RWPE1 (cell line): ENCODE measurements at regions not wholly inside any gene's neighbourhood (a gene's known extent, or its start where the extent isn't known, plus 50 kb on each side); places are given as distances from the start of the nearest gene placed in this dataset.

Source experiments
- CTCF ChIA-PET: fragments of 350-600 bp; sonication (Branson Sonifier 250); formaldehyde crosslinking; extraction: SDS; loops from one replicate; lab custom pipeline; 2021; lab: Yijun Ruan, JAX
- POLR2A ChIA-PET: fragments of 400-600 bp; formaldehyde crosslinking; extraction: SDS; loops from one replicate; lab custom pipeline; 2020; ENCODE audit warnings: antibody characterized with exemption; ENCODE audit not compliant: low non-redundant PET; lab: Yijun Ruan, JAX
- DNase-seq: peaks from one replicate; pipeline ENCODE4 v3.0.0; 2012; ENCODE audit warnings: low spot score
- H3K27ac ChIP-seq: fragments of 450-650 bp; 2 replicates; pipeline ENCODE4 v1.5.1; 2017
- TF ChIP-seq, protein P1 (sequence below): fragments of 450-650 bp; conservative IDR thresholded peaks from 2 replicates; pipeline ENCODE4 v1.5.1; 2017; ENCODE audit warnings: low read depth, mild to moderate bottlenecking

DNA sequence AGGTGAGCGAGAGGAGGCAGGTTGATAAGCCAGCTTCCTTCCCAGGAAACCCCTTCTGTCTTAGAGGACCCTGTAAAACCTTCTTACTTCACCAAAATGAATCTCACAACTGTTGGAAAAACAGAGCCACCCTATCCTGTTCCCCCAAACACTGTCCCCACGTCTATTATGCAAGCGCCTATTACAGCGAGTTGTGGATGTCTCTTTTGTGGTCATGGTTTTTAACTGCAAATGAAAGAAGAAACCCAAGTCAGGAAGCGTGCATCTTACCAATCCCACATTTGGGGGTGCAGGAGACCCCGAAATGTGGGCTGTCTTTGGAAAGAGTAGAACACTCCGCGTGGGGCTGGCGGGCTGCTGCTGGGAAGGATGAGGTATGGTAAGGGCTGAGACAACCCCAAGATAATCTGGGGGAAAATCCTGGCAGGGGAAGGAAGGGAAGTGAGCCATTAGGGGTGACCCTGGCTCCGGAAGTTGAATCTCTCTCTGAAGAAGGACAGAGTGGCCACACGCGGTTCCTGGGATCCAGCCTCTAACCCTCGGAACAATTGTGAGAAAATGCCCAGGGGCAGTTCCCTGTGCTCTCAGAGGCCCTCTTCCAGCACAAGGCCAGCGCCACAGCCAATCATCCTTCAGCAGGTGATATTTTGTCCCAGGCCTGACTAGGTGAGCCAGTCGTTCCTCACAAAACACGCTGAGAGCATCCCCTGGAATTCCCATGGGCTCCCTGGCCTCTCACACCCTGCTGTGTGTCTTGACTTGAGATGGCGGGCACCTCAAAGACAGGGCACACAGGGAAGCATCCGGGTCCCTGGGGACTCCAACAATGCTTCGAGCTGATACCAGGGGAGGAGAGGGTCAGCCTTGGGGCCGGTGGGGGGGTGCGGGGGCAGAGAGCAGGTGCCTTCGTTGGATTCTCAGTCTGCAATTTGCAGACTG is 168.5 kb upstream of the IRF2BP2 start:
- TF ChIP-seq, protein P1, sequence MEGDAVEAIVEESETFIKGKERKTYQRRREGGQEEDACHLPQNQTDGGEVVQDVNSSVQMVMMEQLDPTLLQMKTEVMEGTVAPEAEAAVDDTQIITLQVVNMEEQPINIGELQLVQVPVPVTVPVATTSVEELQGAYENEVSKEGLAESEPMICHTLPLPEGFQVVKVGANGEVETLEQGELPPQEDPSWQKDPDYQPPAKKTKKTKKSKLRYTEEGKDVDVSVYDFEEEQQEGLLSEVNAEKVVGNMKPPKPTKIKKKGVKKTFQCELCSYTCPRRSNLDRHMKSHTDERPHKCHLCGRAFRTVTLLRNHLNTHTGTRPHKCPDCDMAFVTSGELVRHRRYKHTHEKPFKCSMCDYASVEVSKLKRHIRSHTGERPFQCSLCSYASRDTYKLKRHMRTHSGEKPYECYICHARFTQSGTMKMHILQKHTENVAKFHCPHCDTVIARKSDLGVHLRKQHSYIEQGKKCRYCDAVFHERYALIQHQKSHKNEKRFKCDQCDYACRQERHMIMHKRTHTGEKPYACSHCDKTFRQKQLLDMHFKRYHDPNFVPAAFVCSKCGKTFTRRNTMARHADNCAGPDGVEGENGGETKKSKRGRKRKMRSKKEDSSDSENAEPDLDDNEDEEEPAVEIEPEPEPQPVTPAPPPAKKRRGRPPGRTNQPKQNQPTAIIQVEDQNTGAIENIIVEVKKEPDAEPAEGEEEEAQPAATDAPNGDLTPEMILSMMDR, result no peak
- H3K27ac ChIP-seq, result no peak overlapping the region
- no peak for DNase-seq
- POLR2A ChIA-PET, result no interaction called here
- CTCF ChIA-PET, result no interaction called here

- no peak overlapping the region for H3K27ac ChIP-seq
- TF ChIP-seq, protein P1, result no peak
- DNase-seq, result no peak
- ChIA-PET POLR2A (no interaction called here), CTCF (no interaction called here)
These were observed 167.9 kb upstream of the IRF2BP2 start for GRCh38 chr1:234777856-234778220.

- TF ChIP-seq, protein P1, result no peak
- no peak for DNase-seq
- CTCF ChIA-PET, result no interaction called here
- no peak overlapping the region for H3K27ac ChIP-seq
- POLR2A ChIA-PET, result no interaction called here
These were observed 167.2 kb upstream of the IRF2BP2 start for GRCh38 chr1:234776876-234777855.

DNA sequence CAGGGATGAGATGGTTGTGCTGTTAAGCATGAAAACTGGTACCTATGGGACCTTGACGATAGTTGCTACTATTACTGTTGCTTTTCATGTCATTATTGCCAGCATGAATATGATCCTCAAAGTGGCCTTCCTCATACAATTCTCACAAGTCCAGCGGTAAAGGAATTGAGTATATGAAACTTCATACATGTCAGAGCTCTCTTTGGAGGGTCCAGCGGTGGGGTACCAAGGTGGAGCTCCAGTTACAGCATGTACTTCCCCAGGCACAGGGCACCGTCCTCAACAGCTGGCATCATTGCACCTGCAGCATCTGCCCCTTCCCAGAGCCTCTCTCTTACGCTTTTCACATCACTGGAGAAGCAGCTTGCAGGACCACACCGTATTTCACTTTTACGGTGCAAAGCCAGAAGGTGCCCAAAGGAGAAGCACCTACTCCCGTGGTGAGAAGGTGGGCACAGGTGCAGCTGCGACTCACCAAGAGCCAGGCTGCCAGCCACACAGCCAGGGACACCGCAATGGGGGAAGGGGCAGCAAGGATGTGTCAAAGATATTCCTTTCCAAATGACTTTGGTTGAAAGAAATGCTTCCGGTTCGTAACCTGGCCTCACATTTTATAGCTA is 166.4 kb upstream of the IRF2BP2 start:
- CTCF ChIA-PET, result no interaction called here
- POLR2A ChIA-PET, result no interaction called here
- no peak for DNase-seq
- H3K27ac ChIP-seq, result no peak overlapping the region
- TF ChIP-seq, protein P1, result no peak

DNA sequence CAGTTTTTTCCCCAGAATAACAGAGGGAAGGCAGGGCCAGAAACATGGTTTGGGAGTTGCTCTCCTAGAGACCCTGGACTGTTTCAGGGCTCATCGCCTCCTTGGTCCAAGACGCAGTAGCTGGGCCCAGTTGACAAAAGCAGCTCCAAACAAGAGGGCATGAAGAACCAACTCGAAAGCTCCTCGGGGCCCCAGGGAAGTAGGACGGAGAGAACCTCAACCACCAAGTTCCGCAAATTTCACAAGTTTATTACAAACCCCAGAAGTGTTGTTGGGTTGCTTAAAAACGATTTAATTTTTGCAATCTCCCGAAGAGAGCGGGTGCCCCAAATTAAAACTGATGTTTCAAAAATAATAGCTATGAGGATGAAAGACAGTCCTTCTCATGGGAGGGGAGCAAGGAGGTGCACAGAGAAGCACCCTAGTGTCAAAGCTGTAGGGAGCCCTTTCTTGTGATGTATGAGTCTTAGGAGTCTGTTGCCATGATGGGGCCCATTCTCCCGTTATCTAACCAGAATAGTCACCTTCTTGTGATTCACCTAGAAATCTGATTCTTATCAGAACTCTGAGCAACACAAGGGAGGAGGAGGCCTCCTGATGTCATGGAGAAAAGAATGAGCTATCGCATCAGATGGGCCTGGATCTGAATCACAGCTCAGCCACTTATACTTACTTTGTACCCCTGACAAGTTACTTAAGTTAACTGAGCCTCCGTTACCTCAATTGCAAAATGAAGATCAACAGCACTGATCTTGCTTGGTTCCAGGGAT is 165.7 kb upstream of the IRF2BP2 start:
- TF ChIP-seq, protein P1, result no peak
- CTCF ChIA-PET, result no interaction called here
- no peak overlapping the region for H3K27ac ChIP-seq
- POLR2A ChIA-PET, result no interaction called here
- DNase-seq, result no peak
